MCF 10A (cell line): ENCODE measurements at regions not wholly inside any gene's neighbourhood (a gene's known extent, or its start where the extent isn't known, plus 50 kb on each side); places are given as distances from the start of the nearest gene placed in this dataset.

ENCODE experiments used
- BruUV-seq: library from RNA; stranded (reverse); fragments of 400-500 nt; replicated peaks from 2 replicates; lab custom pipeline; 2021; lab: Mats Ljungman, UMichigan
- CTCF ChIA-PET: fragments of 300-600 bp; sonication (Branson Sonifier 250); formaldehyde crosslinking; extraction: SDS; loops from one replicate; lab custom pipeline; 2021; ENCODE audit warnings: antibody characterized with exemption, inconsistent platforms; lab: Yijun Ruan, JAX
- POLR2A ChIA-PET: fragments of 300-600, 350-650 bp; sonication (Branson Sonifier 250); formaldehyde crosslinking; extraction: SDS; loops from one replicate; lab custom pipeline; 2020; ENCODE audit warnings: antibody characterized with exemption, inconsistent platforms; lab: Yijun Ruan, JAX
- DNase-seq: peaks from one replicate; pipeline ENCODE4 v3.0.0-alpha.2; 2018; ENCODE audit not compliant: unreplicated experiment
- H3K27ac Mint-ChIP-seq: one replicate; pipeline ENCODE4 v1.8.0; 2022; ENCODE audit warnings: mild to moderate bottlenecking, low read depth, mixed read lengths; ENCODE audit not compliant: unreplicated experiment
- H3K27me3 Mint-ChIP-seq: one replicate; pipeline ENCODE4 v1.8.0; 2022; ENCODE audit warnings: mixed read lengths; ENCODE audit not compliant: insufficient read depth, unreplicated experiment
- H3K36me3 Mint-ChIP-seq: one replicate; pipeline ENCODE4 v1.8.0; 2022; ENCODE audit warnings: mild to moderate bottlenecking, moderate library complexity, mixed read lengths; ENCODE audit not compliant: insufficient read depth, unreplicated experiment
- H3K4me1 Mint-ChIP-seq: one replicate; pipeline ENCODE4 v1.8.0; 2022; ENCODE audit warnings: mixed read lengths; ENCODE audit not compliant: insufficient read depth, unreplicated experiment
- H3K4me3 Mint-ChIP-seq: one replicate; pipeline ENCODE4 v1.8.0; 2022; ENCODE audit warnings: mild to moderate bottlenecking, moderate library complexity, mixed read lengths; ENCODE audit not compliant: unreplicated experiment
- H3K9me3 Mint-ChIP-seq: one replicate; pipeline ENCODE4 v1.8.0; 2022; ENCODE audit warnings: mixed read lengths; ENCODE audit not compliant: unreplicated experiment
- intact Hi-C: fragments of 100-400 bp; cut with micrococcal nuclease; formaldehyde crosslinking; loops from 2 replicates; pipeline ENCODE4 v1.14.1; 2022
- TF ChIP-seq, protein P1 (sequence below): fragments of 200-600 bp; IDR thresholded peaks from one replicate; pipeline ENCODE4 v1.8.0; 2022; ENCODE audit warnings: antibody characterized with exemption, mild to moderate bottlenecking; ENCODE audit not compliant: unreplicated experiment

GRCh38 chr2:223442847-223443246, 159.3 kb downstream of the SCG2 start:
- Mint-ChIP-seq H3K27ac (no peak overlapping the region), H3K4me3 (no peak overlapping the region)
- TF ChIP-seq, protein P1, sequence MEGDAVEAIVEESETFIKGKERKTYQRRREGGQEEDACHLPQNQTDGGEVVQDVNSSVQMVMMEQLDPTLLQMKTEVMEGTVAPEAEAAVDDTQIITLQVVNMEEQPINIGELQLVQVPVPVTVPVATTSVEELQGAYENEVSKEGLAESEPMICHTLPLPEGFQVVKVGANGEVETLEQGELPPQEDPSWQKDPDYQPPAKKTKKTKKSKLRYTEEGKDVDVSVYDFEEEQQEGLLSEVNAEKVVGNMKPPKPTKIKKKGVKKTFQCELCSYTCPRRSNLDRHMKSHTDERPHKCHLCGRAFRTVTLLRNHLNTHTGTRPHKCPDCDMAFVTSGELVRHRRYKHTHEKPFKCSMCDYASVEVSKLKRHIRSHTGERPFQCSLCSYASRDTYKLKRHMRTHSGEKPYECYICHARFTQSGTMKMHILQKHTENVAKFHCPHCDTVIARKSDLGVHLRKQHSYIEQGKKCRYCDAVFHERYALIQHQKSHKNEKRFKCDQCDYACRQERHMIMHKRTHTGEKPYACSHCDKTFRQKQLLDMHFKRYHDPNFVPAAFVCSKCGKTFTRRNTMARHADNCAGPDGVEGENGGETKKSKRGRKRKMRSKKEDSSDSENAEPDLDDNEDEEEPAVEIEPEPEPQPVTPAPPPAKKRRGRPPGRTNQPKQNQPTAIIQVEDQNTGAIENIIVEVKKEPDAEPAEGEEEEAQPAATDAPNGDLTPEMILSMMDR = no peak

GRCh38 chr2:223450246-223450645, 151.9 kb downstream of the SCG2 start:
- no peak overlapping the region for H3K4me3 Mint-ChIP-seq

More at GRCh38 chr2:223442847-223443246, 159.3 kb downstream of the SCG2 start:
- peaks cover 6% of the 10 kb centered on the region for H3K9me3 Mint-ChIP-seq
- BruUV-seq = no TSS peak
- ChIA-PET POLR2A (no interaction called here), CTCF (interaction anchor here (0.7 kb wide), 1 partner anchor 1236 kb away, joined by 3 read pairs; no protein-coding TSS in a partner anchor)
- no peaks in the 10 kb centered on the region for H3K36me3 Mint-ChIP-seq
- no peaks in the 10 kb centered on the region for H3K27me3 Mint-ChIP-seq
- no peaks in the 10 kb centered on the region for H3K4me1 Mint-ChIP-seq
- intact Hi-C loops = no loop called here
- DNase-seq = no peak

GRCh38 chr2:223457301-223457700, 144.9 kb downstream of the SCG2 start:
- DNase-seq = peak; percentile 32
- Mint-ChIP-seq H3K27me3 (no peaks in the 10 kb centered on the region), H3K4me3 (no peak overlapping the region), H3K9me3 (peaks cover 7% of the 10 kb centered on the region), H3K36me3 (no peaks in the 10 kb centered on the region), H3K4me1 (peaks cover 20% of the 10 kb centered on the region), H3K27ac (no peak overlapping the region)
- BruUV-seq = no TSS peak
- TF ChIP-seq, protein P1 = no peak
- POLR2A ChIA-PET = no interaction called here
- CTCF ChIA-PET = interaction anchor here (0.7 kb wide), 1 partner anchor 68 kb away, joined by 3 read pairs; no protein-coding TSS in a partner anchor
- intact Hi-C loops = no loop called here

More at GRCh38 chr2:223450246-223450645, 151.9 kb downstream of the SCG2 start:
- CTCF ChIA-PET = interaction anchor here (0.8 kb wide), 1 partner anchor 22 kb away, joined by 4 read pairs; no protein-coding TSS in a partner anchor
- POLR2A ChIA-PET = interaction anchor here (0.6 kb wide), 1 partner anchor 1309 kb away, joined by 3 read pairs; no protein-coding TSS in a partner anchor
- Mint-ChIP-seq H3K27ac (no peak overlapping the region), H3K4me1 (no peaks in the 10 kb centered on the region), H3K36me3 (no peaks in the 10 kb centered on the region), H3K9me3 (peaks cover 6% of the 10 kb centered on the region), H3K27me3 (no peaks in the 10 kb centered on the region)
- BruUV-seq = no TSS peak
- TF ChIP-seq, protein P1 = no peak
- DNase-seq = no peak
- intact Hi-C loops = no loop called here

- BruUV-seq = no TSS peak
Measured at GRCh38 chr2:223459328-223459939, 142.7 kb downstream of the SCG2 start.

More at GRCh38 chr2:223459328-223459939, 142.7 kb downstream of the SCG2 start:
- peaks cover 25% of the 10 kb centered on the region for H3K4me1 Mint-ChIP-seq
- peaks cover 14% of the 10 kb centered on the region for H3K9me3 Mint-ChIP-seq
- ChIA-PET POLR2A (interaction anchor here (0.6 to 1.0 kb wide), 4 partner anchors 12 to 424 kb away, joined by 3 to 4 read pairs (median 4); no protein-coding TSS in a partner anchor), CTCF (interaction anchor here (0.6 to 2.4 kb wide), 6 partner anchors 11 to 1569 kb away, joined by 3 to 8 read pairs (median 3); no protein-coding TSS in a partner anchor)
- H3K27me3 Mint-ChIP-seq = no peaks in the 10 kb centered on the region
- no peak overlapping the region for H3K27ac Mint-ChIP-seq
- H3K4me3 Mint-ChIP-seq = no peak overlapping the region
- no peaks in the 10 kb centered on the region for H3K36me3 Mint-ChIP-seq
- intact Hi-C loops = loop anchor here (2.0 kb wide), 2 partner anchors 153 to 339 kb away; no protein-coding TSS in a partner anchor
- TF ChIP-seq, protein P1 = peak; percentile 47
- DNase-seq = peak; percentile 49
